Glutamatergic neuron (in vitro differentiated cells): ENCODE measurements at regions not wholly inside any gene's neighbourhood (a gene's known extent, or its start where the extent isn't known, plus 50 kb on each side); places are given as distances from the start of the nearest gene placed in this dataset.

Experiments used
- DNase-seq: peaks from one replicate; pipeline ENCODE4 v3.0.0; 2022
- H3K27ac Mint-ChIP-seq: one replicate; pipeline ENCODE4 v1.8.0; 2020; ENCODE audit warnings: mild to moderate bottlenecking, mixed read lengths, inconsistent platforms; ENCODE audit not compliant: unreplicated experiment
- H3K27me3 Mint-ChIP-seq: one replicate; pipeline ENCODE4 v1.8.0; 2020; ENCODE audit warnings: mild to moderate bottlenecking, moderate library complexity, mixed read lengths, inconsistent platforms; ENCODE audit not compliant: unreplicated experiment
- H3K36me3 Mint-ChIP-seq: one replicate; pipeline ENCODE4 v1.8.0; 2020; ENCODE audit warnings: mild to moderate bottlenecking, mixed read lengths, inconsistent platforms; ENCODE audit not compliant: unreplicated experiment
- H3K4me1 Mint-ChIP-seq: one replicate; pipeline ENCODE4 v1.8.0; 2020; ENCODE audit warnings: mild to moderate bottlenecking, low read depth, mixed read lengths, inconsistent platforms; ENCODE audit not compliant: unreplicated experiment
- H3K4me3 Mint-ChIP-seq: one replicate; pipeline ENCODE4 v1.8.0; 2020; ENCODE audit warnings: mild to moderate bottlenecking, mixed read lengths, inconsistent platforms; ENCODE audit not compliant: unreplicated experiment
- H3K9me3 Mint-ChIP-seq: one replicate; pipeline ENCODE4 v1.8.0; 2020; ENCODE audit warnings: mild to moderate bottlenecking, moderate library complexity, mixed read lengths, inconsistent platforms; ENCODE audit not compliant: unreplicated experiment
- TF ChIP-seq, protein P1 (sequence below): fragments of 200-600 bp; sonication (generic); IDR thresholded peaks from one replicate; pipeline ENCODE4 v1.5.0; 2021; ENCODE audit not compliant: partially characterized antibody, unreplicated experiment

DNA sequence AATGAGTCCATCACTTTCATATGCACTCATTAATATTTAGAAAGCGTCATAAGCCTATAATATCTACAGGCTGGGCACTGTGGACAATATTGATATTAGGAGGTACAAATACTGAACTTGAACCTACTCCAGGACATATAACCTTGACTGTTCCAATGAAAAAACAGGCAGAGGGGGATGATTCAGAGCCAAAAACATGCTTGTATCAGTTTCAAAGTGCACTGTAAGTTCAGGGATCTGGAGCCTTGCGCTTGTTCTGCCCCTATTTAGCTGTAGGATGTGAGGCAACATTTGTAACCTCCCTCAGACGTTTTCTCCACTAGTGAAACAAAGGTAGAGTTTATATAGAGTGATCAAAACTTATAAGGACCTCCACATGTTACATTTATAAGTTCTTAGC, 246.1 kb upstream of the GYPC start:
- Mint-ChIP-seq H3K36me3 (no peaks in the 10 kb centered on the region), H3K4me1 (no peaks in the 10 kb centered on the region), H3K4me3 (no peak overlapping the region), H3K27me3 (no peaks in the 10 kb centered on the region), H3K27ac (no peak overlapping the region), H3K9me3 (no peaks in the 10 kb centered on the region)
- TF ChIP-seq, protein P1, sequence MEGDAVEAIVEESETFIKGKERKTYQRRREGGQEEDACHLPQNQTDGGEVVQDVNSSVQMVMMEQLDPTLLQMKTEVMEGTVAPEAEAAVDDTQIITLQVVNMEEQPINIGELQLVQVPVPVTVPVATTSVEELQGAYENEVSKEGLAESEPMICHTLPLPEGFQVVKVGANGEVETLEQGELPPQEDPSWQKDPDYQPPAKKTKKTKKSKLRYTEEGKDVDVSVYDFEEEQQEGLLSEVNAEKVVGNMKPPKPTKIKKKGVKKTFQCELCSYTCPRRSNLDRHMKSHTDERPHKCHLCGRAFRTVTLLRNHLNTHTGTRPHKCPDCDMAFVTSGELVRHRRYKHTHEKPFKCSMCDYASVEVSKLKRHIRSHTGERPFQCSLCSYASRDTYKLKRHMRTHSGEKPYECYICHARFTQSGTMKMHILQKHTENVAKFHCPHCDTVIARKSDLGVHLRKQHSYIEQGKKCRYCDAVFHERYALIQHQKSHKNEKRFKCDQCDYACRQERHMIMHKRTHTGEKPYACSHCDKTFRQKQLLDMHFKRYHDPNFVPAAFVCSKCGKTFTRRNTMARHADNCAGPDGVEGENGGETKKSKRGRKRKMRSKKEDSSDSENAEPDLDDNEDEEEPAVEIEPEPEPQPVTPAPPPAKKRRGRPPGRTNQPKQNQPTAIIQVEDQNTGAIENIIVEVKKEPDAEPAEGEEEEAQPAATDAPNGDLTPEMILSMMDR = no peak
- DNase-seq = no peak

GRCh38 chr2:126413079-126413478, 242.9 kb upstream of the GYPC start:
- Mint-ChIP-seq H3K27ac (no peak overlapping the region), H3K27me3 (no peaks in the 10 kb centered on the region), H3K36me3 (no peaks in the 10 kb centered on the region), H3K9me3 (no peaks in the 10 kb centered on the region), H3K4me3 (no peak overlapping the region), H3K4me1 (no peaks in the 10 kb centered on the region)
- DNase-seq = no peak
- TF ChIP-seq, protein P1 = no peak

- no peak for DNase-seq
- Mint-ChIP-seq H3K27ac (no peak overlapping the region), H3K36me3 (peaks cover 9% of the 10 kb centered on the region), H3K4me3 (no peak overlapping the region), H3K4me1 (no peaks in the 10 kb centered on the region), H3K9me3 (peaks cover 8% of the 10 kb centered on the region), H3K27me3 (no peaks in the 10 kb centered on the region)
- TF ChIP-seq, protein P1 = no peak
These were observed 236.6 kb upstream of the GYPC start for GRCh38 chr2:126419403-126419802.

DNA sequence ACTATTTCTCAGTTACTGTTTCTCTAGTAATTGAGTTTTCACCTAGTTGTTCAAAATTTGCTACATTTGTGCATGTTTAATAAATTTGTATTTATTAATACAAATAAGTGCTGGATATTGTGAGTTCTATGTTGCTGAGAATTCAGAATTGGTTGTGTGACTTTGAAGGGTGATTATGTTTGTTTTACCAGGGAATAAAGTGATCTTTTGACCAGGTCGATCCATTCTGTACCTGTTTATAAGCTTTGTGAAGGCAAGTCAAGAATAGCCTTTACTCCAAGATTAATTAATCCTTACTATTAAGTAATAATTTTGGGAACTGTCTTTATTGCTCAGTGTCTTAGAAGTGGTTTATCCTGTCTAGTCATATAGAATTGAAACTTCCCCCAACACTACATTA, 230.0 kb upstream of the GYPC start:
- Mint-ChIP-seq H3K27me3 (no peaks in the 10 kb centered on the region), H3K27ac (no peak overlapping the region), H3K4me3 (no peak overlapping the region), H3K36me3 (no peaks in the 10 kb centered on the region), H3K9me3 (peaks cover 4% of the 10 kb centered on the region), H3K4me1 (no peaks in the 10 kb centered on the region)
- TF ChIP-seq, protein P1 = no peak
- DNase-seq = no peak

DNA sequence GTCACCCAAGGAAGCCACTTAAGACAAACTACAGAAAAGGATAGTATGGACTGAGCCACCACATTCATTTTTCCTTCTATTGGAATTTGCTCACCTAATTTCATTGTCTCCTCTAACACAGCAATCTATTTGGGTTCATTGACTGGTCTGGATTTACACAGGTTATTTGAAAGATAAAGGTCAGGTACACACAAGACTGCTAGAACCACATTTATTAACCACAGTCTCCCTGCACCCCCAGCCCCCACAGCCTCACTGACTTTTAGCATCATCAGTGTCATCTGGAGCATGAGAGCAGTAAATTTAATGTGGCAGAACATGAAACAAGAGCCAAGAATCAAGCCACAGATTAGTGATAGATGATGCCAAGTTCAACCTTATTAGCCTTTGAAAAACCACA, 226.9 kb upstream of the GYPC start:
- TF ChIP-seq, protein P1 = no peak
- H3K36me3 Mint-ChIP-seq = no peaks in the 10 kb centered on the region

More for the DNA sequence above, 226.9 kb upstream of the GYPC start:
- no peak for DNase-seq
- no peaks in the 10 kb centered on the region for H3K4me1 Mint-ChIP-seq
- H3K27me3 Mint-ChIP-seq = peaks cover 2% of the 10 kb centered on the region
- H3K9me3 Mint-ChIP-seq = no peaks in the 10 kb centered on the region
- no peak overlapping the region for H3K27ac Mint-ChIP-seq
- H3K4me3 Mint-ChIP-seq = no peak overlapping the region
